HFFc6 (cell line): ENCODE measurements at regions not wholly inside any gene's neighbourhood (a gene's known extent, or its start where the extent isn't known, plus 50 kb on each side); places are given as distances from the start of the nearest gene placed in this dataset.

Source experiments
- DNase-seq: peaks from one replicate; pipeline ENCODE4 v3.0.0-alpha.2; 2018
- H3K27ac Mint-ChIP-seq: 2 replicates; pipeline ENCODE4 v1.8.0; 2020; ENCODE audit warnings: mild to moderate bottlenecking, mixed read lengths
- H3K27me3 Mint-ChIP-seq: 2 replicates; pipeline ENCODE4 v1.8.0; 2021; ENCODE audit warnings: mild to moderate bottlenecking, moderate library complexity, mixed read lengths; ENCODE audit not compliant: insufficient read depth
- H3K36me3 Mint-ChIP-seq: 2 replicates; pipeline ENCODE4 v1.8.0; 2021; ENCODE audit warnings: low read depth, mixed read lengths
- H3K4me1 Mint-ChIP-seq: 2 replicates; pipeline ENCODE4 v1.8.0; 2020; ENCODE audit warnings: low read depth, mixed read lengths
- H3K4me3 Mint-ChIP-seq: 2 replicates; pipeline ENCODE4 v1.8.0; 2020; ENCODE audit warnings: mild to moderate bottlenecking, moderate library complexity, mixed read lengths
- H3K9me3 Mint-ChIP-seq: 2 replicates; pipeline ENCODE4 v1.8.0; 2020; ENCODE audit warnings: mild to moderate bottlenecking, mixed read lengths
- TF ChIP-seq, protein P1 (sequence below): fragments of 200-600 bp; sonication (generic); IDR thresholded peaks from 2 replicates; pipeline ENCODE4 v1.5.0; 2021; ENCODE audit warnings: antibody characterized with exemption, mild to moderate bottlenecking

- TF ChIP-seq, protein P1, sequence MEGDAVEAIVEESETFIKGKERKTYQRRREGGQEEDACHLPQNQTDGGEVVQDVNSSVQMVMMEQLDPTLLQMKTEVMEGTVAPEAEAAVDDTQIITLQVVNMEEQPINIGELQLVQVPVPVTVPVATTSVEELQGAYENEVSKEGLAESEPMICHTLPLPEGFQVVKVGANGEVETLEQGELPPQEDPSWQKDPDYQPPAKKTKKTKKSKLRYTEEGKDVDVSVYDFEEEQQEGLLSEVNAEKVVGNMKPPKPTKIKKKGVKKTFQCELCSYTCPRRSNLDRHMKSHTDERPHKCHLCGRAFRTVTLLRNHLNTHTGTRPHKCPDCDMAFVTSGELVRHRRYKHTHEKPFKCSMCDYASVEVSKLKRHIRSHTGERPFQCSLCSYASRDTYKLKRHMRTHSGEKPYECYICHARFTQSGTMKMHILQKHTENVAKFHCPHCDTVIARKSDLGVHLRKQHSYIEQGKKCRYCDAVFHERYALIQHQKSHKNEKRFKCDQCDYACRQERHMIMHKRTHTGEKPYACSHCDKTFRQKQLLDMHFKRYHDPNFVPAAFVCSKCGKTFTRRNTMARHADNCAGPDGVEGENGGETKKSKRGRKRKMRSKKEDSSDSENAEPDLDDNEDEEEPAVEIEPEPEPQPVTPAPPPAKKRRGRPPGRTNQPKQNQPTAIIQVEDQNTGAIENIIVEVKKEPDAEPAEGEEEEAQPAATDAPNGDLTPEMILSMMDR: peak; percentile 66
- Mint-ChIP-seq H3K4me3 (no peak overlapping the region), H3K27ac (no peak overlapping the region), H3K9me3 (peaks cover 5% of the 10 kb centered on the region; the same call in 1 of the 2 replicates), H3K4me1 (peaks cover 5% of the 10 kb centered on the region), H3K36me3 (peaks cover 5% of the 10 kb centered on the region), H3K27me3 (peaks cover 16% of the 10 kb centered on the region)
- DNase-seq: no peak
Measured at GRCh38 chr10:44457259-44457658, 72.4 kb upstream of the CXCL12 start.

GRCh38 chr10:44458671-44459413 lies 73.9 kb upstream of the CXCL12 start:
- H3K36me3 Mint-ChIP-seq: no peaks in the 10 kb centered on the region; the same call in 1 of the 2 replicates
- DNase-seq: no peak
- H3K27ac Mint-ChIP-seq: no peak overlapping the region
- TF ChIP-seq, protein P1: no peak
- peaks cover 8% of the 10 kb centered on the region for H3K27me3 Mint-ChIP-seq
- H3K4me1 Mint-ChIP-seq: peaks cover 21% of the 10 kb centered on the region
- H3K9me3 Mint-ChIP-seq: no peaks in the 10 kb centered on the region
- H3K4me3 Mint-ChIP-seq: no peak overlapping the region

GRCh38 chr10:44459671-44460070 lies 74.8 kb upstream of the CXCL12 start:
- Mint-ChIP-seq H3K27ac (no peak overlapping the region), H3K4me3 (no peak overlapping the region), H3K4me1 (peaks cover 29% of the 10 kb centered on the region), H3K9me3 (no peaks in the 10 kb centered on the region), H3K27me3 (peaks cover 8% of the 10 kb centered on the region), H3K36me3 (no peaks in the 10 kb centered on the region; the same call in 1 of the 2 replicates)
- TF ChIP-seq, protein P1: no peak
- no peak for DNase-seq

DNA sequence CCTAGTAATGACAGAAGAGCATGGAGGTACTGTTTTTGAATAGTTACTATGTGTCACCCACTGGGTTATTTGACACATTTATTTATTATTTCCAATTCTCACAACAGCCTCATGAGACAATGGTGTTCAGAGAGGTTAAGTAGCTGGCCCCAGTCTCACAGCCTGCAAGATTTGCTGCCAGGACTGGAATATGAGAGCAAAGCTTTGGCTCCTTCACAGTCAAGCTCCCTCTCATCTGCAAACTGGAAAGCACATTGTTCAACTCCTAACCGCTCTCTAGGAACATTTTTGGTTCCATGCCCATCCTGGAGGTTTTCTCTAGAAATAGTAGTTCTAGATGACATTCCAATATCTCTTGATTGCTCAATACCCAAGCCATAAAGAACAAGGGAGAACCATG lies 75.5 kb upstream of the CXCL12 start:
- Mint-ChIP-seq H3K36me3 (no peaks in the 10 kb centered on the region; the same call in 1 of the 2 replicates), H3K4me3 (no peak overlapping the region), H3K9me3 (no peaks in the 10 kb centered on the region), H3K27me3 (peaks cover 8% of the 10 kb centered on the region), H3K27ac (no peak overlapping the region), H3K4me1 (peaks cover 33% of the 10 kb centered on the region)
- DNase-seq: no peak
- TF ChIP-seq, protein P1: no peak

DNA sequence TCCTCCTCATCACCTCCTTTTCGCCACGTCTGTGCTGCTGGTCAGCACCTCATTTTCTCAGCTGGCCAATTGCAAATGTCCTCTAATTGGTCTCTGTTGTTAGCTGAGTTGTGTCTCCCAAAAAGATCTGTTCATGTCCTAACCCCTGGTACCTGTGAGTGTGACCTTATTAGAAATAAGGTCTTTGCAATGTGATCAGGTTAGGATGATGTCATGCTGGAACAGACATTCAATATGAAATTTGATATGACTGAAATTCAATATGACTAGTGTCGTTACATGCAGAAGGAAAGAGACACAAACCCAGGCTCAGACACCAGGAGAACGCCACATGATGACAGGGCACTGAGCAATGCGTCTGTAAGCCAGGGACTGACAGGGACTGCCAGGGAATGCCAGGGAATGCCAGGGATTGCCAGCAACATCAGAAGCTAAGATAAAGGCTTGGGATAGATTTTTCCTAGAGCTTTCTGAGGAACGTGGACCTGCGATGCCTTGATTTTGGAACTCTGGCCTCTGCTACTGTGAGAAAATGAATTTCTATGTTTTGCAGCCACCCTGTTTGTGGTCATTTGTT lies 77.5 kb upstream of the CXCL12 start:
- TF ChIP-seq, protein P1: no peak
- Mint-ChIP-seq H3K27me3 (peaks cover 2% of the 10 kb centered on the region), H3K36me3 (no peaks in the 10 kb centered on the region), H3K9me3 (no peaks in the 10 kb centered on the region), H3K27ac (no peak overlapping the region), H3K4me3 (no peak overlapping the region), H3K4me1 (peaks cover 48% of the 10 kb centered on the region)
- no peak for DNase-seq
